ENCODE measurements at regions not wholly inside any gene's neighbourhood (a gene's known extent, or its start where the extent isn't known, plus 50 kb on each side); places are given as distances from the start of the nearest gene placed in this dataset.

DNA sequence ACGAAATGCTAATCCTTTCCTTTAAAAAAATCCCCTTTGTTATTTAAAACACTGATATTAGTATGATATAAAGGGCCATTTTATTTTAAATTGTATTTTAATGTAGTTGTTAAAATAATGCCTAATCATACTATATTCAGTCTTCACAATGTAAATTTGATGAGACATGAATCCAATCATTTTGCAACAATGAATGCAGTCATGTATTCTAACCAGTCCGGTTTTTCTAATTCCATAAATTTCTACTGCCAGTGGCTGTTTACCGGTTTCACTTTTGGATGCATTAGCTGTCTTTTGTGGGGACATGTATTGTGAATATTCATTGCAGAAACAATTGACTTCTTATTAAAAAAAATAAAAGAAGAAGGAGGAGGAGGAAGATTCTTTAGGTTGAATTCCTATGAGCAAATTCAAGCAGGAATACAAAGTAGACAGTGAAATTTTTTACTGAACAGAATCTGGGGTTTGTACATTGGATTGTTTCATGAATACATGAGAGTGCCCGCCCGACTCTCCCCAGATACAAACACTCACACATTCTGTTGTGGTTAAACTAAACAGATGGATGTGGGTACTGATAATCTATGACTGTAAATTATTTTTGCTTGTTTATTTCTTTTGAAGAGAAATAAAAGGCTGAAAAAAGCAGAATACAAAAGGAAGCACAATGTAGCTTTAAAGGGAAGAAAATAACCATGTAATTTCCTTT, 624.8 kb upstream of the PTBP2 start:
- BruUV-seq (replicated peaks) = no TSS peak
- intact Hi-C loops (cut with micrococcal nuclease) (no loop called here), in situ Hi-C loops (cut with MboI) (no loop called here)
- no peak for TF ChIP-seq POLR2AphosphoS2 (IDR thresholded peaks at IDR 0.05; ENCODE audit: low read length)
- no peak for TF ChIP-seq HLTF (IDR thresholded peaks at IDR 0.05)
- no peak for TF ChIP-seq BCL6 (CRISPR knock-in tag; IDR thresholded peaks at IDR 0.05)
- TF ChIP-seq ZNF699 (CRISPR knock-in tag; IDR thresholded peaks at IDR 0.05; ENCODE audit: insufficient replicate concordance) = no peak
- no peak for TF ChIP-seq FOXK2 (conservative IDR thresholded peaks at IDR 0.05 in 1 of 2, IDR thresholded peaks at IDR 0.05 in 1 of 2; ENCODE audit: low read depth in 2 of 2)
- no peak for TF ChIP-seq FOSL1 (tag; conservative IDR thresholded peaks at IDR 0.05)
- TF ChIP-seq ZFP1 (CRISPR knock-in tag; IDR thresholded peaks at IDR 0.05) = no peak
- TF ChIP-seq GTF2F1 (IDR thresholded peaks at IDR 0.05; ENCODE audit: low read depth, low read length) = no peak
- no peak for TF ChIP-seq GABPB2 (CRISPR knock-in tag; conservative IDR thresholded peaks at IDR 0.05)
- 0% methylated on average over 5 of the region's 5 CpGs for WGBS (ENCODE audit: insufficient coverage, low coverage, missing lambda C conversion rate)
- Histone ChIP-seq H3K9me3 (replicated peaks; ENCODE audit: control insufficient read depth, insufficient read depth, low read depth, low read length) (no peaks in the 10 kb centered on the region), H3K27me3 (ENCODE audit: control insufficient read depth in 2 of 2, insufficient read depth in 2 of 2, low read length in 2 of 2) (no peaks in the 10 kb centered on the region), H3K9me1 (ENCODE audit: control insufficient read depth, insufficient read depth, low read length) (no peaks in the 10 kb centered on the region), H3K9ac (ENCODE audit: insufficient read depth in 1 of 2, low read depth in 2 of 2, low read length in 2 of 2) (no peak overlapping the region), H3K4me1 (replicated peaks in 1 of 2; ENCODE audit: control insufficient read depth in 2 of 2, insufficient read depth in 2 of 2, low read length in 2 of 2) (no peaks in the 10 kb centered on the region), H4K20me1 (replicated peaks; ENCODE audit: control insufficient read depth, insufficient read depth, low read length) (no peaks in the 10 kb centered on the region), H2AFZ (ENCODE audit: low read depth, low read length) (no peak overlapping the region), H3K4me3 (no peak overlapping the region), H3K36me3 (ENCODE audit: control insufficient read depth, insufficient read depth, low read length) (no peaks in the 10 kb centered on the region), H3K27ac (ENCODE audit: extremely low read depth, low read depth, low read length) (no peak overlapping the region), H3K4me2 (ENCODE audit: insufficient read depth, low read length) (no peak overlapping the region), H3K79me2 (ENCODE audit: control insufficient read depth, insufficient read depth, low read length) (no peaks in the 10 kb centered on the region)
- ATAC-seq (no peak), FAIRE-seq (no peak), DNase-seq (ENCODE audit: extremely low read depth in 1 of 4, low spot score in 3 of 4) (no peak)
- POLR2A ChIA-PET = no interaction called here
- CTCF ChIA-PET (ENCODE audit: low intra/inter-chr PET ratio) = no interaction called here
